ENCODE measurements at regions not wholly inside any gene's neighbourhood (a gene's known extent, or its start where the extent isn't known, plus 50 kb on each side); places are given as distances from the start of the nearest gene placed in this dataset.

GRCh38 chr5:24073107-24073506 lies 565.7 kb downstream of the PRDM9 start:
- no peak overlapping the region for H3K27ac Mint-ChIP-seq (ENCODE audit: unreplicated experiment)
- H3K4me1 Mint-ChIP-seq: no peaks in the 10 kb centered on the region
- no peaks in the 10 kb centered on the region for H3K27me3 Mint-ChIP-seq (ENCODE audit: low read depth)
- DNase-seq (ENCODE audit: low read depth, low spot score): no peak
- H3K36me3 Mint-ChIP-seq (ENCODE audit: low read depth): no peaks in the 10 kb centered on the region
- H3K9me3 Mint-ChIP-seq: peaks cover 3% of the 10 kb centered on the region
- H3K4me3 Mint-ChIP-seq: no peak overlapping the region
- TF ChIP-seq, protein P1, sequence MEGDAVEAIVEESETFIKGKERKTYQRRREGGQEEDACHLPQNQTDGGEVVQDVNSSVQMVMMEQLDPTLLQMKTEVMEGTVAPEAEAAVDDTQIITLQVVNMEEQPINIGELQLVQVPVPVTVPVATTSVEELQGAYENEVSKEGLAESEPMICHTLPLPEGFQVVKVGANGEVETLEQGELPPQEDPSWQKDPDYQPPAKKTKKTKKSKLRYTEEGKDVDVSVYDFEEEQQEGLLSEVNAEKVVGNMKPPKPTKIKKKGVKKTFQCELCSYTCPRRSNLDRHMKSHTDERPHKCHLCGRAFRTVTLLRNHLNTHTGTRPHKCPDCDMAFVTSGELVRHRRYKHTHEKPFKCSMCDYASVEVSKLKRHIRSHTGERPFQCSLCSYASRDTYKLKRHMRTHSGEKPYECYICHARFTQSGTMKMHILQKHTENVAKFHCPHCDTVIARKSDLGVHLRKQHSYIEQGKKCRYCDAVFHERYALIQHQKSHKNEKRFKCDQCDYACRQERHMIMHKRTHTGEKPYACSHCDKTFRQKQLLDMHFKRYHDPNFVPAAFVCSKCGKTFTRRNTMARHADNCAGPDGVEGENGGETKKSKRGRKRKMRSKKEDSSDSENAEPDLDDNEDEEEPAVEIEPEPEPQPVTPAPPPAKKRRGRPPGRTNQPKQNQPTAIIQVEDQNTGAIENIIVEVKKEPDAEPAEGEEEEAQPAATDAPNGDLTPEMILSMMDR (conservative IDR thresholded peaks at IDR 0.05): no peak

- H3K36me3 Mint-ChIP-seq (ENCODE audit: low read depth): no peaks in the 10 kb centered on the region
- no peak for DNase-seq (ENCODE audit: low read depth, low spot score)
- TF ChIP-seq, protein P1 (conservative IDR thresholded peaks at IDR 0.05): no peak
- no peaks in the 10 kb centered on the region for H3K27me3 Mint-ChIP-seq (ENCODE audit: low read depth)
- H3K4me3 Mint-ChIP-seq: no peak overlapping the region
- no peak overlapping the region for H3K27ac Mint-ChIP-seq (ENCODE audit: unreplicated experiment)
- no peaks in the 10 kb centered on the region for H3K4me1 Mint-ChIP-seq
- no peaks in the 10 kb centered on the region for H3K9me3 Mint-ChIP-seq
Observed at GRCh38 chr5:24080046-24080445, 564.7 kb downstream of the CDH10 start.

- DNase-seq (ENCODE audit: low read depth, low spot score): no peak
- H3K4me1 Mint-ChIP-seq: no peaks in the 10 kb centered on the region
- no peak overlapping the region for H3K4me3 Mint-ChIP-seq
- TF ChIP-seq, protein P1 (conservative IDR thresholded peaks at IDR 0.05): no peak
- H3K36me3 Mint-ChIP-seq (ENCODE audit: low read depth): no peaks in the 10 kb centered on the region
- no peaks in the 10 kb centered on the region for H3K27me3 Mint-ChIP-seq (ENCODE audit: low read depth)
- H3K27ac Mint-ChIP-seq (ENCODE audit: unreplicated experiment): no peak overlapping the region
- peaks cover 11% of the 10 kb centered on the region for H3K9me3 Mint-ChIP-seq
Observed at GRCh38 chr5:24094081-24094679, 550.6 kb downstream of the CDH10 start.

- no peak for DNase-seq (ENCODE audit: low read depth, low spot score)
- Mint-ChIP-seq H3K9me3 (peaks cover 5% of the 10 kb centered on the region), H3K27me3 (ENCODE audit: low read depth) (no peaks in the 10 kb centered on the region), H3K27ac (ENCODE audit: unreplicated experiment) (no peak overlapping the region), H3K36me3 (ENCODE audit: low read depth) (no peaks in the 10 kb centered on the region), H3K4me1 (no peaks in the 10 kb centered on the region), H3K4me3 (no peak overlapping the region)
- TF ChIP-seq, protein P1 (conservative IDR thresholded peaks at IDR 0.05): no peak
Observed at GRCh38 chr5:24102010-24102409, 542.8 kb downstream of the CDH10 start.

- H3K4me3 Mint-ChIP-seq: no peak overlapping the region
- TF ChIP-seq, protein P1 (conservative IDR thresholded peaks at IDR 0.05): no peak
- no peak overlapping the region for H3K27ac Mint-ChIP-seq (ENCODE audit: unreplicated experiment)
- no peaks in the 10 kb centered on the region for H3K36me3 Mint-ChIP-seq (ENCODE audit: low read depth)
- H3K9me3 Mint-ChIP-seq: peaks cover 2% of the 10 kb centered on the region
- no peaks in the 10 kb centered on the region for H3K27me3 Mint-ChIP-seq (ENCODE audit: low read depth)
- DNase-seq (ENCODE audit: low read depth, low spot score): no peak
- no peaks in the 10 kb centered on the region for H3K4me1 Mint-ChIP-seq
Observed at GRCh38 chr5:24103451-24104023, 541.2 kb downstream of the CDH10 start.

Measured in neural crest cell (in vitro differentiated cells).